K562 (cell line): ENCODE measurements at regions not wholly inside any gene's neighbourhood (a gene's known extent, or its start where the extent isn't known, plus 50 kb on each side); places are given as distances from the start of the nearest gene placed in this dataset.

Experiments
- ATAC-seq: fragments of 200-7000 bp; cut with Tn5 transposase; 3 replicates; pipeline ENCODE4 v1.9.1; 2020; ENCODE audit warnings: moderate library complexity
- BruUV-seq: library from RNA; stranded (reverse); fragments of 400-500 nt; replicated peaks from 2 replicates; lab custom pipeline; 2021; lab: Mats Ljungman, UMichigan
- CTCF ChIA-PET: fragments of 300-600 bp; formaldehyde crosslinking; extraction: SDS; loops from one replicate; lab custom pipeline; 2021; ENCODE audit warnings: low intra/inter-chr PET ratio; lab: Yijun Ruan, JAX
- POLR2A ChIA-PET: fragments of 300-600, 350-650 bp; sonication (Branson Sonifier 250); formaldehyde crosslinking; extraction: SDS; loops from one replicate; lab custom pipeline; 2021; ENCODE audit warnings: antibody characterized with exemption, inconsistent platforms; lab: Yijun Ruan, JAX
- DNase-seq, 4 experiments: peaks; one replicate each; pipeline versions ENCODE4 v3.0.0 to v3.0.0-alpha.2; 2011 to 2018; ENCODE audit warnings: low spot score in 3 of 4, mixed read lengths in 3 of 4; ENCODE audit errors: extremely low read depth in 1 of 4
- FAIRE-seq: peaks from 2 replicates; lab custom pipeline; 2011; peaks lifted over from hg19 to GRCh38; lab: Jason Lieb, UNC
- H2AFZ ChIP-seq: 2 replicates; pipeline ENCODE4 v1.6.0; 2011; ENCODE audit warnings: low read depth, low read length, control low read depth, inconsistent platforms
- H3K27ac ChIP-seq: fragments of 200-600 bp; 3 replicates; pipeline ENCODE4 v1.8.0; 2011; ENCODE audit warnings: low read depth, mild to moderate bottlenecking, control low read depth, inconsistent platforms, low read length, moderate library complexity, mixed read lengths; ENCODE audit errors: extremely low read depth
- H3K27me3 ChIP-seq, 2 experiments: fragments of 300-600 bp in 1 of 2; 2 replicates in 1 of 2; 3 replicates in 1 of 2; pipeline versions ENCODE4 v1.6.0 to v1.8.0; 2011; ENCODE audit warnings: inconsistent platforms in 2 of 2, low read length in 2 of 2, mild to moderate bottlenecking in 1 of 2, mixed read lengths in 1 of 2, moderate library complexity in 1 of 2; ENCODE audit not compliant: control insufficient read depth in 2 of 2, insufficient read depth in 2 of 2
- H3K36me3 ChIP-seq: fragments of 300-600 bp; 3 replicates; pipeline ENCODE4 v1.8.0; 2011; ENCODE audit warnings: mild to moderate bottlenecking, low read length, inconsistent platforms; ENCODE audit not compliant: control insufficient read depth, insufficient read depth
- H3K4me1 ChIP-seq, 2 experiments: fragments of 200-600 bp in 1 of 2; replicated peaks in 1 of 2; 2 replicates in 1 of 2; 3 replicates in 1 of 2; pipeline versions ENCODE4 v1.5.1 to v1.8.0; 2011; ENCODE audit warnings: inconsistent platforms in 2 of 2, low read length in 2 of 2, mild to moderate bottlenecking in 1 of 2, mixed read lengths in 1 of 2, moderate library complexity in 1 of 2; ENCODE audit not compliant: control insufficient read depth in 2 of 2, insufficient read depth in 2 of 2
- H3K4me2 ChIP-seq: 2 replicates; pipeline ENCODE4 v1.6.1; 2011; ENCODE audit warnings: low read length, control low read depth, inconsistent platforms, mixed read lengths; ENCODE audit not compliant: insufficient read depth
- H3K4me3 ChIP-seq: fragments of 200-600 bp; sonication (generic), shearing (Covaris generic); 2 replicates; pipeline ENCODE4 v1.5.1; 2016; ENCODE audit warnings: control low read depth, inconsistent platforms
- H3K79me2 ChIP-seq: fragments of 200-600 bp; 3 replicates; pipeline ENCODE4 v1.8.0; 2011; ENCODE audit warnings: low read length, inconsistent platforms; ENCODE audit not compliant: control insufficient read depth, insufficient read depth
- H3K9ac ChIP-seq, 2 experiments: 2 replicates each; pipeline versions ENCODE4 v1.6.0 to v1.6.1; 2011; ENCODE audit warnings: low read depth in 2 of 2, low read length in 2 of 2, control low read depth in 1 of 2, inconsistent platforms in 1 of 2, mild to moderate bottlenecking in 1 of 2, mixed read lengths in 1 of 2; ENCODE audit not compliant: insufficient read depth in 1 of 2
- H3K9me1 ChIP-seq: one replicate; pipeline ENCODE4 v1.6.0; 2011; ENCODE audit warnings: inconsistent platforms, mild to moderate bottlenecking, low read length, moderate library complexity; ENCODE audit not compliant: control insufficient read depth, insufficient read depth
- H3K9me3 ChIP-seq: replicated peaks from 2 replicates; pipeline ENCODE4 v1.5.1; 2011; ENCODE audit warnings: low read depth, low read length, inconsistent platforms; ENCODE audit not compliant: control insufficient read depth, insufficient read depth
- H4K20me1 ChIP-seq: replicated peaks from 2 replicates; pipeline ENCODE4 v1.6.1; 2011; ENCODE audit warnings: low read length, inconsistent platforms, mixed read lengths; ENCODE audit not compliant: control insufficient read depth, insufficient read depth
- DIDO1 ChIP-seq: fragments of 450-650 bp; IDR thresholded peaks from 2 replicates; pipeline ENCODE4 v1.6.1; 2016; ENCODE audit warnings: low read depth, missing biosample characterization, missing genetic modification characterization
- FOXJ3 ChIP-seq: sonication (generic); formaldehyde crosslinking; IDR thresholded peaks from 2 replicates; pipeline ENCODE4 v1.4.0; 2020; ENCODE audit warnings: mild to moderate bottlenecking, missing genetic modification reagents
- KLF6 ChIP-seq: fragments of 250-450 bp; sonication (Bioruptor Pico); IDR thresholded peaks from 2 replicates; pipeline ENCODE4 v1.4.0; 2020; ENCODE audit warnings: mild to moderate bottlenecking, moderate library complexity, borderline replicate concordance
- MAX ChIP-seq: sonication (generic); formaldehyde crosslinking; IDR thresholded peaks from 2 replicates; pipeline ENCODE4 v1.9.0; 2022; ENCODE audit warnings: mild to moderate bottlenecking, missing genetic modification reagents
- SMARCC2 ChIP-seq: fragments of 450-650 bp; IDR thresholded peaks from 2 replicates; pipeline ENCODE4 v1.6.1; 2017; ENCODE audit warnings: antibody characterized with exemption, moderate library complexity, mild to moderate bottlenecking, low read depth
- SNAPC5 ChIP-seq: fragments of 250-450 bp; sonication (Bioruptor Pico); IDR thresholded peaks from 2 replicates; pipeline ENCODE4 v1.8.0; 2021; ENCODE audit warnings: moderate library complexity, mild to moderate bottlenecking, inconsistent platforms
- TRIM28 ChIP-seq: fragments of 450-650 bp; IDR thresholded peaks from 2 replicates; pipeline ENCODE4 v1.6.1; 2017
- ZBTB49 ChIP-seq: sonication (generic); formaldehyde crosslinking; IDR thresholded peaks from 2 replicates; pipeline ENCODE4 v1.8.0; 2022; ENCODE audit warnings: missing genetic modification reagents, mild to moderate bottlenecking, borderline replicate concordance
- ZBTB8A ChIP-seq: fragments of 450-650 bp; IDR thresholded peaks from 2 replicates; pipeline ENCODE4 v1.6.1; 2018; ENCODE audit warnings: mild to moderate bottlenecking, moderate library complexity; ENCODE audit not compliant: partially characterized antibody
- in situ Hi-C: fragments of 300-500 bp; cut with MboI; formaldehyde crosslinking; loops from 4 replicates; pipeline ENCODE4 v1.15.0; 2018; ENCODE audit warnings: inconsistent platforms, mixed read lengths
- intact Hi-C: fragments of 100-400 bp; cut with micrococcal nuclease; formaldehyde crosslinking; loops from 2 replicates; pipeline ENCODE4 v1.14.2; 2022
- TF ChIP-seq, protein P1 (sequence below): fragments of 450-650 bp; formaldehyde crosslinking; IDR thresholded peaks from 2 replicates; pipeline ENCODE4 v1.4.0; 2022; ENCODE audit warnings: missing genetic modification characterization
- TF ChIP-seq, protein P2 (sequence below): IDR thresholded peaks from 3 replicates; pipeline ENCODE4 v1.6.1; 2011; ENCODE audit warnings: borderline replicate concordance, mild to moderate bottlenecking, moderate library complexity; ENCODE audit not compliant: insufficient read length; ENCODE audit errors: extremely low read depth

DNA sequence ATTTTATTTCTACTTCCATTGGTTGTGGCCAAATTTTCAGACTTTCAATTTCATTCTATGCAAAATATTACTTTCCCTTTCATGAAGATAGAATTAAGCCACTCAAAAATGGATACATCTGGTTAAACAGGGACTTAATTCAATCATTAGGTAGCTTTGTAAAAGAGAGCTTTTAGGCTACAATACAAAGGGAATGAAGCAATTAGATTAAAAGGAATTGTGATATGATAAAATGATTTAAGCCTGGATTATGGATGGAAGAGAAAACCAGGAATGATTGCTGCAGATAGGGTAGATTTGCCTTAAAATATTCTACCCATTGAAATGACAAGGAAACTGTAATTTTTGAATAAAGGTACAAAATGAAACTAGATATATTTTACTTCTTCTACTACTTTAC lies 134.6 kb upstream of the PDHA2 start:
- Histone ChIP-seq H3K9me3 (no peaks in the 10 kb centered on the region), H3K36me3 (no peaks in the 10 kb centered on the region), H3K79me2 (no peaks in the 10 kb centered on the region), H3K9ac (no peak overlapping the region), H3K4me2 (no peak overlapping the region), H2AFZ (no peak overlapping the region), H3K4me3 (no peak overlapping the region), H3K27ac (no peak overlapping the region), H3K9me1 (no peaks in the 10 kb centered on the region), H3K4me1 (no peaks in the 10 kb centered on the region), H4K20me1 (no peaks in the 10 kb centered on the region), H3K27me3 (no peaks in the 10 kb centered on the region)
- no TSS peak for BruUV-seq
- TF ChIP-seq ZBTB49 (CRISPR knock-in tag) (no peak), TRIM28 (no peak), KLF6 (CRISPR knock-in tag) (no peak), SNAPC5 (CRISPR knock-in tag) (no peak), SMARCC2 (no peak), FOXJ3 (no peak), ZBTB8A (no peak), MAX (CRISPR knock-in tag) (no peak), DIDO1 (tag) (no peak)
- TF ChIP-seq, protein P1, sequence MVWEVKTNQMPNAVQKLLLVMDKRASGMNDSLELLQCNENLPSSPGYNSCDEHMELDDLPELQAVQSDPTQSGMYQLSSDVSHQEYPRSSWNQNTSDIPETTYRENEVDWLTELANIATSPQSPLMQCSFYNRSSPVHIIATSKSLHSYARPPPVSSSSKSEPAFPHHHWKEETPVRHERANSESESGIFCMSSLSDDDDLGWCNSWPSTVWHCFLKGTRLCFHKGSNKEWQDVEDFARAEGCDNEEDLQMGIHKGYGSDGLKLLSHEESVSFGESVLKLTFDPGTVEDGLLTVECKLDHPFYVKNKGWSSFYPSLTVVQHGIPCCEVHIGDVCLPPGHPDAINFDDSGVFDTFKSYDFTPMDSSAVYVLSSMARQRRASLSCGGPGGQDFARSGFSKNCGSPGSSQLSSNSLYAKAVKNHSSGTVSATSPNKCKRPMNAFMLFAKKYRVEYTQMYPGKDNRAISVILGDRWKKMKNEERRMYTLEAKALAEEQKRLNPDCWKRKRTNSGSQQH (CRISPR knock-in tag) = no peak
- TF ChIP-seq, protein P2, sequence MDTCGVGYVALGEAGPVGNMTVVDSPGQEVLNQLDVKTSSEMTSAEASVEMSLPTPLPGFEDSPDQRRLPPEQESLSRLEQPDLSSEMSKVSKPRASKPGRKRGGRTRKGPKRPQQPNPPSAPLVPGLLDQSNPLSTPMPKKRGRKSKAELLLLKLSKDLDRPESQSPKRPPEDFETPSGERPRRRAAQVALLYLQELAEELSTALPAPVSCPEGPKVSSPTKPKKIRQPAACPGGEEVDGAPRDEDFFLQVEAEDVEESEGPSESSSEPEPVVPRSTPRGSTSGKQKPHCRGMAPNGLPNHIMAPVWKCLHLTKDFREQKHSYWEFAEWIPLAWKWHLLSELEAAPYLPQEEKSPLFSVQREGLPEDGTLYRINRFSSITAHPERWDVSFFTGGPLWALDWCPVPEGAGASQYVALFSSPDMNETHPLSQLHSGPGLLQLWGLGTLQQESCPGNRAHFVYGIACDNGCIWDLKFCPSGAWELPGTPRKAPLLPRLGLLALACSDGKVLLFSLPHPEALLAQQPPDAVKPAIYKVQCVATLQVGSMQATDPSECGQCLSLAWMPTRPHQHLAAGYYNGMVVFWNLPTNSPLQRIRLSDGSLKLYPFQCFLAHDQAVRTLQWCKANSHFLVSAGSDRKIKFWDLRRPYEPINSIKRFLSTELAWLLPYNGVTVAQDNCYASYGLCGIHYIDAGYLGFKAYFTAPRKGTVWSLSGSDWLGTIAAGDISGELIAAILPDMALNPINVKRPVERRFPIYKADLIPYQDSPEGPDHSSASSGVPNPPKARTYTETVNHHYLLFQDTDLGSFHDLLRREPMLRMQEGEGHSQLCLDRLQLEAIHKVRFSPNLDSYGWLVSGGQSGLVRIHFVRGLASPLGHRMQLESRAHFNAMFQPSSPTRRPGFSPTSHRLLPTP = no peak
- ChIA-PET POLR2A (no interaction called here), CTCF (no interaction called here)
- no peak for ATAC-seq
- intact Hi-C loops (no loop called here), in situ Hi-C loops (no loop called here)
- no peak for DNase-seq
- FAIRE-seq = no peak
